Peyer's patch (tissue), 4 donors: ENCODE measurements at regions not wholly inside any gene's neighbourhood (a gene's known extent, or its start where the extent isn't known, plus 50 kb on each side); places are given as distances from the start of the nearest gene placed in this dataset.

Source experiments
- POLR2A ChIP-seq, 2 donors: fragments of 450-650 bp; IDR thresholded peaks; one replicate each; pipeline ENCODE4 v1.5.1; 2017; ENCODE audit warnings: antibody characterized with exemption in 2 of 2, mild to moderate bottlenecking in 2 of 2, moderate library complexity in 2 of 2
- TF ChIP-seq, protein P1 (sequence below), 6 experiments: fragments of 450-650 bp in 4 of 6; fragments of 200-600 bp in 2 of 6; sonication (generic) in 1 of 6; IDR thresholded peaks; one replicate each; pipeline ENCODE4 v1.5.1; 2017 to 2019; ENCODE audit warnings: antibody characterized with exemption in 6 of 6, mild to moderate bottlenecking in 3 of 6, moderate library complexity in 1 of 6

DNA sequence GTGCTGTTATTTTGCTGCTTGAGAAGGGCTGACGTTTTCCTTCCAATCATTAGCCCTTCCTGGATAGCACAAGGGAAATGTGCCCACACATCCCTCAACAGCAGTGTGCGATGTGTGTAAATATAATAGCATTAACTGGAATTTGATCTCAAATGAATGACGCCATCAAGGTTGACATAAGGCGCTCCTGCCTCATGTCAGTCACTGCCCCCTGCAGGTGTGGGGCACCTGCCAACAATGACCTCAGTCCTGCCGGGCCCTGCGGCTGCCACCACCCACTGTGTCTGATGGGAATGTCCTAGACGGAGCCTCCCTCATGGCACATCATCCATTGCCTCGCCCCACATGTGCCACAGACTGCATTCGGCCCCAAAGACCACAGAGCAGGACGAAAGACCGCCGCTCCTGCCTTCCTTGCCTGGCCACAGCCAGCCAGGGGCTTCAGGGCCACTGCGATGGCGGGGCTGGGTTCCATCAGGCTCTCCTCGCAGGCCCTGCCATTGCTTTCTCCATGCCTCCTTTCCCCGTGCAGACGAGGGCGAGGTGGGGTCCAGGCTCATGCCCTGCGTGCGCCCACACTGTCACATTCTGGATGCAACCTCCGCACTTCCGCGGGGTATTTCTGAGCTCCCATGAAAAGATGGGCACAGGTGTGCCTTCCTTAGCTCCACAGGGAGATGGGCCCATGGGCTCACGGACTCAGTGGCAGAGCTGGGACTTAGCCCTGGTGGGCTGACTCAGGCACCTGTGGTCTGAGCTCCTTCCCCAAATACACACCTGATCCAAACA is 146.7 kb downstream of the SOX1 start:
- TF ChIP-seq, protein P1, sequence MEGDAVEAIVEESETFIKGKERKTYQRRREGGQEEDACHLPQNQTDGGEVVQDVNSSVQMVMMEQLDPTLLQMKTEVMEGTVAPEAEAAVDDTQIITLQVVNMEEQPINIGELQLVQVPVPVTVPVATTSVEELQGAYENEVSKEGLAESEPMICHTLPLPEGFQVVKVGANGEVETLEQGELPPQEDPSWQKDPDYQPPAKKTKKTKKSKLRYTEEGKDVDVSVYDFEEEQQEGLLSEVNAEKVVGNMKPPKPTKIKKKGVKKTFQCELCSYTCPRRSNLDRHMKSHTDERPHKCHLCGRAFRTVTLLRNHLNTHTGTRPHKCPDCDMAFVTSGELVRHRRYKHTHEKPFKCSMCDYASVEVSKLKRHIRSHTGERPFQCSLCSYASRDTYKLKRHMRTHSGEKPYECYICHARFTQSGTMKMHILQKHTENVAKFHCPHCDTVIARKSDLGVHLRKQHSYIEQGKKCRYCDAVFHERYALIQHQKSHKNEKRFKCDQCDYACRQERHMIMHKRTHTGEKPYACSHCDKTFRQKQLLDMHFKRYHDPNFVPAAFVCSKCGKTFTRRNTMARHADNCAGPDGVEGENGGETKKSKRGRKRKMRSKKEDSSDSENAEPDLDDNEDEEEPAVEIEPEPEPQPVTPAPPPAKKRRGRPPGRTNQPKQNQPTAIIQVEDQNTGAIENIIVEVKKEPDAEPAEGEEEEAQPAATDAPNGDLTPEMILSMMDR (IDR thresholded peaks at IDR 0.05) = peak in 3 of 6 experiments; percentile 39 to 51 (median 40)
- TF ChIP-seq POLR2A (IDR thresholded peaks at IDR 0.05) = no peak
